ENCODE measurements at regions not wholly inside any gene's neighbourhood (a gene's known extent, or its start where the extent isn't known, plus 50 kb on each side); places are given as distances from the start of the nearest gene placed in this dataset.

- TF ChIP-seq POLR2AphosphoS5 (IDR thresholded peaks at IDR 0.05; ENCODE audit: low read depth), result no peak
- no peak for TF ChIP-seq CTCF (IDR thresholded peaks at IDR 0.05; ENCODE audit: insufficient read depth, low read length)
- no peak for TF ChIP-seq REST (IDR thresholded peaks at IDR 0.05; ENCODE audit: insufficient replicate concordance, low read depth)
- TF ChIP-seq GABPA (IDR thresholded peaks at IDR 0.05; ENCODE audit: low read depth), result no peak
Measured at GRCh38 chr5:5622806-5623205, 200.3 kb downstream of the ICE1 start.

Data from HL-60 (cell line).